ENCODE measurements at regions not wholly inside any gene's neighbourhood (a gene's known extent, or its start where the extent isn't known, plus 50 kb on each side); places are given as distances from the start of the nearest gene placed in this dataset.

DNA sequence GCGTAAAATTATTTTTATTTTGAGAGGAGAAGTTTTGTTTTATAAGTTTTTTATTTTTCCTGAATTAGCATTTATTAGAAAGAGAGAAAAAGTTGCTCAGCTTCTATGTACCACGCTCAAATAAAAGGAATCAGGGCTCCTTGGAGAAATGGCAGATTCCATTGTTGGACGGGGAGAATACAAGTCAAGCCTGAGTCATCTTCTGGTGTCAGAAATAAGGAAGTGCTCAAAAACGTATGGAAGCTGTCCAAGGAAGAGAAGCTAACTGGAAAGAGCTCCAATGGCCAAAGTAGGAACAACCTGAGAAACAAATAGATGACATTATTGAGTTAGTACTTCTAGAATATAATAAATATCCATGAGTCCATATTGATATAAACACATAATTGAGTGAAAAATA, 89.3 kb upstream of the NEIL3 start:
- TF ChIP-seq, protein P1, sequence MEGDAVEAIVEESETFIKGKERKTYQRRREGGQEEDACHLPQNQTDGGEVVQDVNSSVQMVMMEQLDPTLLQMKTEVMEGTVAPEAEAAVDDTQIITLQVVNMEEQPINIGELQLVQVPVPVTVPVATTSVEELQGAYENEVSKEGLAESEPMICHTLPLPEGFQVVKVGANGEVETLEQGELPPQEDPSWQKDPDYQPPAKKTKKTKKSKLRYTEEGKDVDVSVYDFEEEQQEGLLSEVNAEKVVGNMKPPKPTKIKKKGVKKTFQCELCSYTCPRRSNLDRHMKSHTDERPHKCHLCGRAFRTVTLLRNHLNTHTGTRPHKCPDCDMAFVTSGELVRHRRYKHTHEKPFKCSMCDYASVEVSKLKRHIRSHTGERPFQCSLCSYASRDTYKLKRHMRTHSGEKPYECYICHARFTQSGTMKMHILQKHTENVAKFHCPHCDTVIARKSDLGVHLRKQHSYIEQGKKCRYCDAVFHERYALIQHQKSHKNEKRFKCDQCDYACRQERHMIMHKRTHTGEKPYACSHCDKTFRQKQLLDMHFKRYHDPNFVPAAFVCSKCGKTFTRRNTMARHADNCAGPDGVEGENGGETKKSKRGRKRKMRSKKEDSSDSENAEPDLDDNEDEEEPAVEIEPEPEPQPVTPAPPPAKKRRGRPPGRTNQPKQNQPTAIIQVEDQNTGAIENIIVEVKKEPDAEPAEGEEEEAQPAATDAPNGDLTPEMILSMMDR (IDR thresholded peaks at IDR 0.05), result no peak
- no peak for TF ChIP-seq POLR2A (IDR thresholded peaks at IDR 0.05)

Data from adrenal gland (tissue), 5 donors.